ENCODE measurements at regions not wholly inside any gene's neighbourhood (a gene's known extent, or its start where the extent isn't known, plus 50 kb on each side); places are given as distances from the start of the nearest gene placed in this dataset.

DNA sequence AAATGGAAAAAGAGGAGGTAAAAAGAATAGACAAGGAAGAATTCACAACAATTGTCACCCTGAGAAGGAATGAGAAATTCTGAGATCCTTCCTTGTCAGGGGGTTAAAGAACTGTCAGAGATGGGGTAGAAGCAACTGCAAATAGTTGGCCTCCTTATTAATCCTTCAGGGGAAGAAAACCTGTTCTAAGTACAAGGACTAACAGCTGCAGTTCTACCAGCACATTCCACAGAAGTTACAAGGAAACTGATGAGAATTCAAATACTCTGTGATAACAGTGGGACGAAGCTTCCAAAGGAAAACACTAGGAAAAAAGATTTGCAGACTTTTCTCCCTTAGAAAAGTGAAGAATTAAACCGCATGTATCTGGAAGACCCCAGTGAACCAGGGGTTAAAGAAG is 93.7 kb downstream of the OR2K2 start:
- TF ChIP-seq, protein P1, sequence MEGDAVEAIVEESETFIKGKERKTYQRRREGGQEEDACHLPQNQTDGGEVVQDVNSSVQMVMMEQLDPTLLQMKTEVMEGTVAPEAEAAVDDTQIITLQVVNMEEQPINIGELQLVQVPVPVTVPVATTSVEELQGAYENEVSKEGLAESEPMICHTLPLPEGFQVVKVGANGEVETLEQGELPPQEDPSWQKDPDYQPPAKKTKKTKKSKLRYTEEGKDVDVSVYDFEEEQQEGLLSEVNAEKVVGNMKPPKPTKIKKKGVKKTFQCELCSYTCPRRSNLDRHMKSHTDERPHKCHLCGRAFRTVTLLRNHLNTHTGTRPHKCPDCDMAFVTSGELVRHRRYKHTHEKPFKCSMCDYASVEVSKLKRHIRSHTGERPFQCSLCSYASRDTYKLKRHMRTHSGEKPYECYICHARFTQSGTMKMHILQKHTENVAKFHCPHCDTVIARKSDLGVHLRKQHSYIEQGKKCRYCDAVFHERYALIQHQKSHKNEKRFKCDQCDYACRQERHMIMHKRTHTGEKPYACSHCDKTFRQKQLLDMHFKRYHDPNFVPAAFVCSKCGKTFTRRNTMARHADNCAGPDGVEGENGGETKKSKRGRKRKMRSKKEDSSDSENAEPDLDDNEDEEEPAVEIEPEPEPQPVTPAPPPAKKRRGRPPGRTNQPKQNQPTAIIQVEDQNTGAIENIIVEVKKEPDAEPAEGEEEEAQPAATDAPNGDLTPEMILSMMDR (conservative IDR thresholded peaks at IDR 0.05): no peak
- TF ChIP-seq ZFX (IDR thresholded peaks at IDR 0.05): no peak

All from C4-2B (cell line).